ENCODE measurements at regions not wholly inside any gene's neighbourhood (a gene's known extent, or its start where the extent isn't known, plus 50 kb on each side); places are given as distances from the start of the nearest gene placed in this dataset.

DNA sequence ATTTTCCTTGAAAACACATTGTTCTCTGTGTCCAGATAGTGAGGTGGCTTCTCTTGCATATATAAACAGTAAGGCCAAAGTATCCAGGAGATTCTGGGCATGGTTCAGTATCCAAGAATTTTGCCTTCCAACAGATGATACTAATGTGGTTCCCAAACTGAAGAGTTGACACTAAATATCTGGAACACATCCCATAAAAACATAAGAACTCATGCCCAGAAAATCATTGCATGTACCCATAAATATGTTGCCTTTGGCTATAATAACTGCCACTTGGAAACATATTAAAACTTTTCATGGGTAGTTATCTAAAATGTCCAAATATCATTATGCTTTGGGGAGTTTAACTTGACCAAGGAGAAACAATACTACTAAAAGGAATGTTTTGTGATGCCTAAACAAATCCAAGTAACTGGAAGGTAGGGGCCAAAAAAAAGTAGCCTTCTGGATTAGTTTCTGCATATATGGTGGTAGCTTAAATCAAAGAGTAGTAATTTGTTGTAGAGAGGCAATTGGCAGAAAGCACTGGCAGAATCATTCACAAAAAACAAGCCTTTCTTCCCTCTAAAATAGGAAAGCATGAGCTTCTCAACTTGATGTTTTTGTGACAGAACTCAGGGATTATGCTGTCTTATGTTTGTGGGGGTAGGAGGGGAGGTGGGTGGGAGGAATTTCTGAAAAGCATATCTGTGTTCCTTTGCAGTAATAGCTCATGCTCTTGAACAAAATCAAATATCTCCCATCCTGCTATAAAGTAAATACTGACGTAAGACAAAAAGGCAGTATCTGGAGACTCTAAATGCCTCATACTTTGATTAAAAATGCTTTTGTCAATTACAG is 753.9 kb downstream of the TUSC7 start:
- DNase-seq (ENCODE audit: low read depth), result no peak

DNA sequence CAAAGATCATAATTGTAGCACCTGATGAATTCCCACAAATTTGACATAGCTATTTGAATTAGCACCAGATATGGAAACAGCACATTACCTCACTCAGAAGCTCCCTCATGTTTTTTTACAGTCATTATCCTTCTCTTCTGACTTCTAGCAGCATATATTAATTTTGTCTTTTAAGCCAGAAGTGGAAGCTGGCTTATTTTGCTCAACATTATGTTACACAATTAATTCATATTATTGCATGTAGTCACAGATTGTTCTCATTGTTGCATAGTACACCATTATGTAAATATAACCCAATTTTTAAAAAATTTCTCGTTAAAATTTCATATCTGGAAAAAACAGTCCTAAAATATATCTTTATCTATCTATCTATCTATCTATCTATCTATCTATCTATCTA is 762.3 kb downstream of the TUSC7 start:
- no peak for DNase-seq (ENCODE audit: low read depth)

DNA sequence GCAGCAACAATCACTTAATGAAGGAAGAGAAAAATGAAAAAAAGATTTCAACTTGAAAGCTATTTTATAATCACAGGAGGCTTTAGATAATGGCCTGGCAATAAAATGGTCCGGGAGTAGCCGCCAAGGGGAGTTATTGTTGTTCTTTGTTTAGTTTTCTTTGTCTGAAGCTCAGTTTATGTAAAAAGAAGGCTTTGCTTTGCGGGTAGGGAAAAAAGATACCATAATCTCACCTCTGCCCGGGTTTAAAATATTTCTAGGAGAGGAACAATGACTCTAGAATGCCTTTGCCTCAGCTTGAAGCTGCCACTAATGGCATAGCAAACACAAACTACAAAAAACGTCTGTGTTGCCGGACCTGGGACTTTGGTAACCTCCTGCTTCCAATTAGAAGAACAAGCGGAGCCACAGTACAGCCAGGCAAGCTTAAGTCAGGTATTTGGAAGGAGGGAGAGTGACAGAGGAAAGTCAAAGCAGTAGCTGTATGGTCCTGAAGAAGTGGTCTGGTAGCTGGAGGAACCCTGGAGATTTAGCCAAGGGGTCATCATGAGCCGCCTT is 764.5 kb downstream of the TUSC7 start:
- DNase-seq (ENCODE audit: low read depth), result no peak

DNA sequence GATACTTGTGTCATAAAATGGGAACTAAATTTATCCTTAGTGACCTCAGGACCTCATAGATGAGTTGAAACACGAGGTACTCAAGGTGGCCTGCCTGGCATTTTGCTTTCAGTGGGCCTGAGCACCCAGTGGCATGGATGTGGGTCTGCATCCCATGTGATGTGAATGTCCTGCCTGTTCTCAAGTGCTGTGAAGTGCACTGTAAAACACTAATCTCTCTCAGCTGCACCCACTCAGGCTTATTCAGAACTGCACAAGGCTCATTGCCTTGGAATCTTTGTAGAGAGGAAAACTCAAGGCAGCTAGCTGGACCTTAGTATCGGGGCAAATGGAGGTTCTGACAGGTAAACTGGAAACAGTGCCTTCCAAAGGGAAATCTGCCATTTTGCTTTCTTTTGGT is 767.0 kb downstream of the TUSC7 start:
- DNase-seq (ENCODE audit: low read depth), result no peak

DNA sequence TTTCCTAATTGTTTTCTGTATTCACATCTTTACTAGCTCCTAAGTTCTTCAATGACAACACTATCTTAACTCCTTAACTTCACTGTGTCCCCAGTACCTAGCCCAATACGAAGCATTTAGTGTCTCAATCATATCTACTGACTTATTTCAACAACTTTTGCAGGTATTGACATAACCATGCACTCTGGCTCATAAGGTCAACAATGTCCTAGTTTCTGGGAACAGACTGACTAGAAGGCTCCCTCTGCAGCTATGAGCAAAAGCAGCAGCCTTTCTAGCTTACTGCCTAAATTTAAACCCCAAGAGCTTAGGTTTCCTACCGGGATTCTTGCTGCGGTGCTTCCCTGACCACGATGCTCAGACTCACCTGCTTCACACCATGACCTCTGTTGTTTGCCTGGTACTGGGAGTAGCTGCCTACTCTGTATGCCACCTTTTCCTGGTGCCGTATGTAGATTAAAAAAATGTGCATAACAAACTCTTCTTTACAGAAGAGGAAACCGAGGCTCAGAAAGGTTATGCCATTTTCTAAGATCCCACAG is 767.7 kb downstream of the TUSC7 start:
- DNase-seq (ENCODE audit: low read depth), result no peak

DNA sequence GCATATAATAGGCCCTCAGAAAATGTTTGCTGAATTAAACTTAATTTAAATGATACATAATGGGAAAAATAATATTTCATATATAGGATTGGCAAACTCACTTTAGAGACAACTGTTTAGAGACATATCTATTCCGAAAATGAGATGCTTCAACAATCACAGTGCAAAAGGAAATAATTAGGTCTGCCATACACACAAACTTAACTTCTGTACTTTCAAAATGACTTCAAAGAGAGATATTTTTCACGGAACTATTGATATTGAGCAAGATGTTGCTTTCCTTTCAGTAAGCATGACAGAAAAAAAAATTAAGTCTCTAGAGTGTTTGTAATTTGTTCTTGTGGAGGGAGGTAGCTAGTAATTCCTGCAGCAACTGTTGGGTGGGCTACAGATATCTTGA is 769.5 kb downstream of the TUSC7 start:
- no peak for DNase-seq (ENCODE audit: low read depth)

DNA sequence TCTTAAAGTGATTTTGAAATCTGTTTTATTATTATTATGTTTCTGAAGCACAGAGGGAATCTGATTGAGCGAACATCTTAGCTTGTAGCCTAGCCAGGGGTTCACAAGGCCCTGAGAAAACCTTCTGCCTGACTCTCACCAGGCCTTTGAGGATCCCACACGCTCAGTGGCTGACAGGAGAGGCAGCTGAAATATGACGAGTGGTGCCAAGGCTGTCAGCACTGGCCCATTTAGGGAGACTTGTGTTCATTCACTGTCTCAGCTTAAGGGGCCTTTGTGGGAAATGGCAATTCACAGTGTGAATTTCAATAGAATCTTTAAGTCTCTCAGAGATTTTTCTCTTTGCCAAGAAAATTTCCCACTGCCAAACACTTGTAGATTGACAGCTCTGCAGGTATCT is 770.9 kb downstream of the TUSC7 start:
- DNase-seq (ENCODE audit: low read depth), result no peak

DNA sequence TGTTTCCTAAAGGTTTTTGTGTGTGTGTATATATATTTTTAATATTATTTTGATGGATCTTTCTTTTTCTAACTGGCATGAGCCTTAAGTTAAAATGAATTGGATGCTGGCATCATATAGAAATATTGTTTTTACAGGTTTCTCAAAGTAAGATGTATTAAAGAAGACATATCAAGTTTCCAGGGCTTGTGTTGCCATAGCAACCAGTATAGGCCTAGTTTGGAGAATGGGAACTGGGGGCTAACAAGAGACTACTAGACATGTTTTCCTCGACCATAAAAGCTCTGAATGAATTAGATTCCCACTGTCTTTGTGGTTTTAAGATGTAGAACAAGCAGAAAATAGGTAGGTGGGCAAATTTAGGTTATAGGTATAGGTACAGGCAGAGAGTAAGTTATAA is 771.4 kb downstream of the TUSC7 start:
- no peak for DNase-seq (ENCODE audit: low read depth)

DNA sequence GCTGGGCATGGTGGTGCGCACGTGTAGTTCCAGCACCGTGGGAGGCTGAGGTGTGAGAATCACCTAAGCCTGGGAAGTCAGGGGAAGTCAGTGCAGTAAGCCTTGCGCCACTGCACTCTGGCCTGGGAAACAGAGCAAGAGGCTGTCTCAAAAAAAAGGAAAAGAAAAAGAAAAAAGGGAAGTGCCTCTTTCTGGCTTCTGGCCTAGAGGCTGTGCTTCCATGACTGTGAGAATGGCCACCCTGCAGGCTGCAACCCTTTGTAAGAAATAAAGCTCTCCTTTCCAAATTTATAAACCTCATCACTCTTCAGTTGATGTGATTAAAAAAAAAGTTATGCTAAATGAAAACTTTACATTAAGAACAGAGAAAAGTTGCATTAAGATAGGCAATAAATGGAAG is 774.3 kb downstream of the TUSC7 start:
- DNase-seq (ENCODE audit: low read depth), result no peak

DNA sequence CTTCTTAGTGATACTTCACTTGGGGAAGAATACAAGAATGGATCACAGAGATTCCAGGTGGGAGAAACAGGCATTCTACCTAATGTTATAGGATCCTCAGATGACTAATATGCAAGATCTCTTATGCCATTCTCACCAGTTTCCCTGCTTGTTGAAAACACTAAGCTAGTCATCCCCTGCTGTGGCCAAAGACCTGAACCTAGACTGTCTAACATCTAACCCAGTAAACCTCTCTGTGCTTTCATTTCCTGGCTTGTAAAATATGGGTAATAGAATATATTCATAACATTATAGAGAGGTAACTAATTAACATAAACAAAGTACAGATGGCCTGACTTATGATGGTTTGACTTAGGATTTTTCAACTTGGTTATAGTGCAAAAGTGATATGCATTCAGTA is 776.3 kb downstream of the TUSC7 start:
- DNase-seq (ENCODE audit: low read depth), result no peak

DNA sequence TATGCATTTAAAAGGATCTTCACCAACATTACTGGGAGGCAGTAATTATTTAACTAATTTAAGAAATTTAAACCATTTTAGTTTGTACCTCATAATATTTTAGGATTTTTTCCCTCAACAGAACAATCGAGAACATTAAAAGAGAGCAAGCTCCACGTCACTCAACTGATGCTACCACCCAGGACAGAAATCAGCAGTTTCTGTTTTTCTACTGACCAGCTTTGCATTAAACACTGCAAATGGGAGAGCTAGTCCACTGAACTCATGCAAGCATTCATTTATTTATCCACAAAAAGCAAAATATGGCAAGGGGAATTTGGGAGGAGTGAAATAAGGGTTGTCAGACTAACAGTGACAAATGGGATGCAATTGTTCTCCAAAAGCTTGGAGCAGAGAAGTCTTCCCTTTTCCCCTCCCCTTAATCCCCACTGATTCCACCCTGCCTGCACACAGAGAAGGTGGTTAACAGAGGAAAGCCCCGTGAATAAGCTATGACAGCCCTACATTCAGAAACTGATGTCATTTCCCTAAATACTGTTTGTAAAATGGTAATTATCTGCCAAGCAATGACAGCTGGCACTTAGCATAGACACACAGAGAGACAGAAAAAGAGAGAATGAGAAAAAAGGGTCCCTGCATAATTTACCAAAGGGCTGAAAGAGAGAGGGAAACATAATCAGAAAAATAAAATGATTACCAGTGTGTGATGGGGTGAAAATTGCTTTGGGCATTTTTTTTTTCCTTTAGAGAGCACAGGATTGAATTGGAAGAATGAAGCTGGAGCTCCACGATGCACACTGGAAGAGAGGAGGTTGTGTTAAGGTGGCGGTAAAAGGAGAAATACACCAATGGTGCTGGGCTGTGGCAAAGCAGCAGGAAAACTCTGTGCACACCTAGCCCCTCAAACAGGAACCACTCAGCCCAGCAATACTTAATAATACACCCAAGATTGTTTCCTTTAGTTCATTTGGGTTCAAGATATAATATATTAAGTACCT is 777.4 kb downstream of the TUSC7 start:
- no peak for DNase-seq (ENCODE audit: low read depth)

DNA sequence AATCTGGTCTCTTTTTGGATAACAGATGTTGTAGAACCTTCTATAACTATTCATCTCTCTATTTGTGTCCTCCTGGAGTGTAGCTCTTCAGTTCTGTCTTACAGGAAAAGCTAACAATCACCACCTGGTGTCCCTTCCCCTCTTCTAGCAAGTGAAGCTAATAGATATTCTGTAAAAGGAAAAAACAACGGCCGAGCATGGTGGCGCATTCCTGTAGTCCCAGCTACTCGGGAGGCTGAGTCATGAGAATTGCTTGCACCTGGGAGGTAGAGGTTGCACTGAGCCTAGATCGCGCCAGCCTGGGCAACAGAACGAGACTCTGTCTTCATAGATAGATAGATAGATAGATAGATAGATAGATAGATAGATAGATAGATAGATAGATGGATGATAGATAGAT is 779.4 kb downstream of the TUSC7 start:
- DNase-seq (ENCODE audit: low read depth), result no peak

DNA sequence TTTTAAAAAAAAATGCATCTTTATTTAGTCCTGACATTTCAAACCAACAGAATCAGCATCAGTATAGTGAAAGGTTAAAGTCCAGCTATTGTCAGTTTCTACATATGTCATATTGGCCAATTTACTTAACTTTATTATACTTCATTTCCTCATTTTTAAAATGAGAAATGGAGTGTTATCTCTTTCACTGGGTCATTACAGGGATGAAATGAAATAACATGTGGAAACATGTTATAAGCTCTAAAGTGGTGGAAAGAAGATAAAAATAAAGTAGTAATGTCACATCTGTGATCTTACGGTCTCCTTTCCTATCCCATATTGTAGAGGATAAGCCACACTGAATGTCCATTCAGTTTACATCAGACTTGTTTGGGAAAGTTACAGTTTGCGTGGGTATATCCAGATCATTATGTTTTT is 780.1 kb downstream of the TUSC7 start:
- no peak for DNase-seq (ENCODE audit: low read depth)

DNA sequence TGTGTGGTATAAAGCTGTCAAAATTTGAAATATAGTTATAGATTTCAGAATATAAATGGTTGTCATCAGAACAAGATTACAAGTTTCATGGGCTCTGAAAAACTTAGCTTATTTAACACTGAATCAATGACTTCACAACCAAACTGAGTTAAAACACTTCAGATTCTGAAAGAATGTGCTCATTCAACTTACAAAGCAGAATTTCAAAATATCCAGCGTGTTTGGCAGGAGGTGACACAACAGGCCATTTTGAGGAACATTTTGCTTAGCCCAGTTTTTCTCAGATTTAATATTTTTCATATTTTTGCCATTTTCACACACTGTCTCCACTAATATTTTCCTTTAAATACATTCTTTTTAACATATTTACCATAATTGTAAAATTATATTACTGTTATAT is 781.1 kb downstream of the TUSC7 start:
- DNase-seq (ENCODE audit: low read depth), result no peak

DNA sequence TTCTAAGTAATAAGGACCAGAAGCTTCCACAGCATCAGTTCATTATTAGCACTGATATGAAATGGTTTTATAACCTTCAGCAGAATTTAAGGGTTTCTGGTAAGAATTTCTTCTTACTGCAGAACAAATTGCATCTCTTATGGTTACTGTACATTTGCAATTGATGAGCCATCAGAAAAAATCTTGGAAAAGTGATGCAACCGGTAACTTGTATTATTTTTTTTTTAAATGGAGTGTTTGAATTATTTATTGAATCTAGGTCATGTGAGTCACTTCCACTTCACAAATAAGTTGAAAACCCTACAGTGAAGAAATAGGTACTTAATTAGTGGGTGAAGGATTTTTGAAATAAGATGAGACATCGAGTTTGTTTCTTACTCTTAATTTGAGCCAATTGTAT is 786.0 kb downstream of the TUSC7 start:
- no peak for DNase-seq (ENCODE audit: low read depth)

DNA sequence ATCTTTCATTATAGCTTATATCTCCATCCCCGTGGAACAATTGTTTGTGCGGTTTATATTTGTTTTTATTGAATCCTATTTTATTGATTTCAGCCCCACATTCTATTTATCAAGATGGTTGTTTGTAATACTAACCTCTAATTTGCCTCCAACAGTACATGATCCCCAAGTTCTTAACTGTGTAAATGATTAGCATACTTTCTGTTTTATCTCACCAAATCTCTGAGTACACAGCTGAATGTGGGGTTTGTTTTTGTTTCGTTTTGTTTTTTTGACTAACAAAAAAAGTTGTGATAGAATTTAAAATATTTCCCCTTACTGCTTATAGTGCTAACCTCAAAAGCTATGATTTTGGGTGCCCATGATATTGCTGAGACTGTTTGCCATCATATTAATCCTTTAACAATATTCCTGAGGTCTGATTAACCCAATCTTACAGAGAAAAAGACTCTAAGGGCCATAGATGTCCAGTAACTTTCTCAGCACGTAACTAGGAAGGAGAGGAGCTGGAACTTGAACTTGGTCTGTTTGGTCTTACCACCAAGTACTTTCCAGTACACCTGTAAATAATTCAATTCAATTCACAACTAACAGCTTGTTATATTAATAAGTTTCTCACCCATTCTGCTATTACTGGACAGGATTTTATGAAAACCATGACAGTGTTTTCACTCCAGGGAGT is 789.8 kb downstream of the TUSC7 start:
- no peak for DNase-seq (ENCODE audit: low read depth)

DNA sequence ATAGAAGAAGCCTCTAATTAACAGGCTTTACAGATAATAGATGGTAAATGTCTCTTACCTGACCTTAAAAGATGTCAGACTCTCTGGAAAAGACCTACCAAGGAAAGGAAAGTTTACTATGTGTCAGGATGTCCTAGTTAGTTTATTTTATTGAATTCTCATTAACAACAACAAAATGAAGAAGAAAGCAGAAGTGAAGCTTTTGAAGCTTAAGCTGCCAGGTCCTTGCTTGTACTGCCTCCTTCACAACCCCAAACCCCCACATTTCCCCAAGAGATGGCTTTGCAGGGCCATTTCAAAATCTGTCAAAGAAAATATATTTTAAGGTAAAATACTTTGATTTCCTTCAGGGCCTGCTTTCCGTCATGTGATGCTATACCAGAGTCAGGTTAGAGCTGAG is 798.4 kb downstream of the TUSC7 start:
- DNase-seq (ENCODE audit: low read depth), result no peak

DNA sequence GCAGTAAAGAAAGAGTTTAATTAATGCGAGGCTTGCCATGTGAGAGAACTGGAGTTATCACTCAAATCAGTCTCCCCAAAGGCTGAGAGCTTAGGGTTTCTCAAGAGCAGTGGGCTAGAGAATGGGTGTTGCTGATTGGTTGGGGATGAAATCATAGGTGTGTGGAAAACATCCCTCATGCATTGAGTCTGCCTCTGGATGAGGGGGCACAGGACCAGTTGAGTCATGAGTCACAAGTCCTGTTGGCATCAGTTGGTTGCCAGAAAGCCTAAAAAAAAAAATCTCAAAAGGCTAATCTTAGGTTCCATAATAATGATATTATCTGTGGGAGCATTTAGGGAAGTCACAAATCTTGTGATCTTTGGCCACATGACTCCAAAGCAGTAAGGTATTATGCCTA is 800.3 kb downstream of the TUSC7 start:
- no peak for DNase-seq (ENCODE audit: low read depth)

DNA sequence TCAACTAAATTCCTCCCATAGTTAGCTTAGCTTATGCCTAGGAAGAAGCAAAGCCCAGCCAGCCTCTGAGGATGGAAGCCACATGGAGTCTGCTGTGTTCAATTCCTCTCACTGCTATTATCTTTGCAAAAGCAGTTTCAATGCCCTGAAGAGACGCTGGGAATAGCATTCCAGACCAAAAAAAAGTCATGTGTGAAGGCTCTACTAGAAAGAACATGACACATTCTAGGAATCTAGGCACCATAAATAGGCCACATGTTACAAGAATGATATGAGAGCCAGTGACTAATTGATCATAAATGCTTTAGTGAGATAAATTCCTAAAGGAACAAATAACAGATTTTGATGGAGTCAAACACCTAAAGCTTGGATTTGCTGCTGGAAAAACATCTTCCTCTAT is 800.8 kb downstream of the TUSC7 start:
- DNase-seq (ENCODE audit: low read depth), result no peak

DNA sequence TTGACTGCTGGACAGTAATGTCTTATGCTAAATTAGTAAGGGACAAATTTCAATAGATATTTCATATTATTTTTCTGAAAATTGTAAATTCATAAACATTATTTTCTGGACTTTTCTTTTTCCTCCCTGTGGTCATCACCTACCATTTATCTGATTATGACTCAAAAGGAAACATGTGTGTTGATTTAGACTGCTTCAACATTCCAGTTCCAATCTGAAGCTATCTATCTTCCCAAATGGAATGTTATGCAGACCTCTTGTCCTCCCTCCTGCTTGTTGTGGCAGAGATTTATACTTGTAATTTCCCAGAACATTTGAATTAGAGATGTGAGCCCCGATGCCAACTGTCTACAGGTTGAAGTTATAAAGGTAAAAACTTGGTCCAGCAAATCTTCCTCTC is 803.4 kb downstream of the TUSC7 start:
- no peak for DNase-seq (ENCODE audit: low read depth)

DNA sequence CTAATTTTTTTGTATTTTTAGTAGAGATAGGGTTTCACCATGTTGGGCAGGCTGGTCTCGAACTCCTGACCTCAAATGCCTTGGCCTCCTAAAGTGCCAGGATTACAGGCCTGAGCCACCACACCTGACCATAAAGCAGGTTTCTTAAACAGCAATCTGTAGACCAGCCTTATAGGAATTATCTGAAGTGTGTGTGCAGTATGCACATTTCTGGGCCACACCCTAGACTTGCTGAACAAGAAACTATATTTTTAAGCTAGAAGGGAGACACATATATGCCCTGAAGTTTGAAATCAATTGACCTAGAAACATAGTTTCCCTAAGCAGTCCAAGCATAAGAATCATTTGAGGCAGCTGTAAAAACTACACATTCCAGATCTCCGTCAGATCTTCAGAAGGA is 805.7 kb downstream of the TUSC7 start:
- DNase-seq (ENCODE audit: low read depth), result no peak

DNA sequence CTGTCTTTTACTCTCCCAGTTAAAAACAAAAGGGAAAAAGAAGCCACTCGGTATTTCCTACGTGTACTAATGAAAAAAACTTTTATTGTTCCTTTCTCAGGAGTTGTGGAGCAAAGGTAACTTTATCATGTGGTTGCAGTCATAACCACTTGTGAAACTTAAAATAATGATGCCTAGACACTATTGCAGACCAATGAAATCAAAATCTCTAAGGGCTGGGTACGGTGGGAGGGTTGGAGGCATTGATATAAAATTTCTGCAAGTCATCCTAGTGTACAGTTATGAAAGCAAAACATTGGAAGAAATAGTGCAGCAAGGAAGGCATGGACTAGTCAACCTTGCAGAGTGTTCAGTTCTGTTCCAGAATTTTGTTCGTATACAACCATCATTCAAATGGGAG is 808.8 kb downstream of the TUSC7 start:
- DNase-seq (ENCODE audit: low read depth), result no peak

All from stimulated activated CD8-positive, alpha-beta memory T cell treated with anti-CD3 and anti-CD28 coated beads, Interleukin-7, amount 100 ng/mL, for 24 hours (primary cell).